DMS53 treated with DMSO at 0.1 percent for 48 hours (cell line): ENCODE measurements at regions not wholly inside any gene's neighbourhood (a gene's known extent, or its start where the extent isn't known, plus 50 kb on each side); places are given as distances from the start of the nearest gene placed in this dataset.
"Not testable (repeated sequence)": the region's sequence is repeated elsewhere in the genome, so short reads cannot be mapped to it uniquely, and the experiment has no call there.

Experiments
- DNase-seq: peaks from one replicate; lab custom pipeline; 2025; ENCODE audit not compliant: unreplicated experiment; lab: John Stamatoyannopoulos, UW

- no peak for DNase-seq
Observed at GRCh38 chr1:222865718-222866117, 50.9 kb downstream of the DISP1 start.

DNA sequence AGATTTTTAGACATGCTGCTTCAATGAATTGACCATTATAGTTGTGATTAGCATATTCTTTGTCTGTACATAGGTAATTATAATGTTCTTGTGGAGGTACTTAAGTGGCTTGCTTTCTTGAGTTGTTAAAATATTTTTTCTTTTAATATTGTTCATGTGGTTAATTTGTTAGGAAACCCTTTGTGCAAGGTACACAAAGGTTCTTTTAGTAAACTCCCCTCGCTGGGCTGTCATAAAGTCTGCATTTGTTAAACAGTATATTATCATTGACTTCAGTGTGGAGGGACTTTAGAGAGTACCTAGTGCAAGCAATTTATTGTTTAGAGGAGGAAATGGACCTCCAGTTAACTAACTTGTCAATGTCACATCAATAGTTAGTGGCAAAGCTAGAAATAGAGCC is 52.5 kb downstream of the DISP1 start:
- DNase-seq = no peak

DNA sequence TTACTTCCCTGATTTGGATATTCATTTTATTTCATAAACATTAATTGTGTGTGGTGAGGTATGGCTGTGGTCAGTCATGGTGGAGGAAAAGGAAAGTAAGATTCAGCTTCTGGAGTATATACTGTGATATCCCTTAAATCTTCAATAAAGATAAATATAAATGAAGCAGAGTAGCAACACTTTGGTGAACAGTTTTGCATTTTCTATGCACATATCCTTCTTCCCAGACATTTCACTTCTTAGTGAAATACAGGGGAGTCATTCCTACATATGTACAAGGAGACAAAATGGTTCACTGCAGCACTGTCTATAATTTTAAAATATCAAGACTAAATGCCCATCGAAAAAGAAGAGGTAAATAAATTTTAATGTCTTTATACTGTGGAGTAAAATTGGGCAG is 61.3 kb downstream of the DISP1 start:
- no peak for DNase-seq

GRCh38 chr1:222877854-222878253 is 63.0 kb downstream of the DISP1 start:
- DNase-seq = no peak

GRCh38 chr1:222880587-222880986 is 65.7 kb downstream of the DISP1 start:
- no peak for DNase-seq

GRCh38 chr1:222886194-222886854 is 71.5 kb downstream of the DISP1 start:
- DNase-seq = no peak

- DNase-seq = no peak
Observed at GRCh38 chr1:222886878-222887351, 72.1 kb downstream of the DISP1 start.

GRCh38 chr1:222889440-222889839 is 74.6 kb downstream of the DISP1 start:
- no peak for DNase-seq

GRCh38 chr1:222890716-222891115 is 75.9 kb downstream of the DISP1 start:
- DNase-seq = no peak

DNA sequence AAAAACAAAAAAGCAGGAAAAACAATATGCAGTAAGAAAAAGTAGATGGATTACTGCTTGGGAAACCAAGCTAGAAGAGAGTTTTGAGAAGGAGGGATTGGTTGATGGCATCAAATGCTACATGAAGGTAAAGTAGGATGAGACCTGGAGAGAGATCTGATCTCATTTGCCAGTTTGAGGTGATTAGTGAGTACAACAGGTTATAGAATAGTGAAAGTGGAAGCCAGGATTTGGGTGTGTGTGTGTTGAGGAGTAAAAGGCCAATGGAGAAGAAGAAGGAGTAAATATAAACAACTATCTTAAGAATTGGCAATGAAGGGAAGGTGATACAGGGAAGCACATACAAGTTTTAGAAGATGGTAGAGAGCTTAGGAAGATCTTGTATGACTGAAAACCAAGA is 76.7 kb downstream of the DISP1 start:
- no peak for DNase-seq

GRCh38 chr1:222892137-222892769 is 77.4 kb downstream of the DISP1 start:
- DNase-seq = no peak

DNA sequence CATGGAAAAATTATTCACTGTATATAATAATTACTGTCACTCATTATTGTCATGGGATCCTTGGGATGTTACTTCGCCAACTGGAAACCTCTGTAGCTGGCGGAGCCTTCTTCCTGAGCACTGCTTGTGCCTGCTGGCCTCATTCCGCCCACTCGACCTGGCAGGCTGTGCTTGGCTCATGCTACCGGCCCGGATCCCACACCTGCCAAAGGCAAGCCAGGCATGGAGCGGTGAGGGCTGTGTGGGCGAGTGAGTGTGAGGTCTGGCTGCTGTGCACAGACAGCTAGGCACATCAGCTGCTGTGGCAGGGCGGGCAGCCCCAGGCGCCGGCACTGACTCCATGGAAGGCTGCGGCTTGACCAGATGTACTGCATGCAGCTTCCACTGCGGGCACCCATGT is 78.4 kb downstream of the DISP1 start:
- DNase-seq = no peak

- no peak for DNase-seq
Observed at GRCh38 chr1:222894331-222894730, 79.5 kb downstream of the DISP1 start.

- DNase-seq = no peak
Observed at GRCh38 chr1:222896630-222897526, 82.0 kb downstream of the DISP1 start.

DNA sequence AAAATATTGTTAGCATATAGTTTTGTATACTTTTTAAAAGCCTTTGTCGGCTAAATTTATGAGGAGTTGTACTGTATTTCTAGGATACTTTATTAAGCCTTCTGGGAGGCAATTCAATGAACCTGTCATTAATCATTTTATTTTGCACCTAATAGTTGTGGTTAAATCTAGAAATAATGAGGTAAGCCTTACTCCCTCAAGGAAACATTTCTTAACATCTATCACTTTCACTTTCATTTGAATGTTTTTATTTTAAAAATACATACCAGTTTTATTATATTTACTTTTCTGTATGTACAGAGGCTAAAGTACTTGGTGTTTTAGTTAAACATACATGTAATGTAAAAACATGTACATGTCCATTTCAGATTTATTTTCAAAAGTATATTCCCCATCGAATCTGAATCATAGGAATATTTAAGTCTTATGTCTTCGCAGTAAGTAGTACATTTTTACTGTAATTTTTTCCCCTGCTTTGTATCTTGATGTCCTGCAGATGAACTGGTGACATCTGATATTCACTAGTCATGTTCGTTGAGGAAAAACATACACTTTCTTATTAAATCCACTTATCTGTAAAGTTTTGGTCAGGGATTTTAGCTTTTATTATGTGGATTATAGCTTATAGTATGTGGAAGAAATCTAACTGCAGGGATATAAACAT is 82.8 kb downstream of the DISP1 start:
- DNase-seq = no peak

- no peak for DNase-seq
Observed at GRCh38 chr1:222898191-222898527, 83.3 kb downstream of the DISP1 start.

GRCh38 chr1:222899471-222899870 is 84.6 kb downstream of the DISP1 start:
- DNase-seq = no peak

- no peak for DNase-seq
Observed at GRCh38 chr1:222904451-222904850, 89.6 kb downstream of the DISP1 start.

GRCh38 chr1:222905151-222905550 is 90.3 kb downstream of the DISP1 start:
- no peak for DNase-seq

GRCh38 chr1:222906271-222906739 is 91.5 kb downstream of the DISP1 start:
- not testable (repeated sequence) for DNase-seq

GRCh38 chr1:222909586-222909985 is 94.7 kb downstream of the DISP1 start:
- DNase-seq = no peak
